KBM-7 (cell line): ENCODE measurements at regions not wholly inside any gene's neighbourhood (a gene's known extent, or its start where the extent isn't known, plus 50 kb on each side); places are given as distances from the start of the nearest gene placed in this dataset.

Source experiments
- DNase-seq: peaks from one replicate; pipeline ENCODE4 v3.0.0-alpha.2; 2015
- in situ Hi-C: fragments of 300-500 bp; cut with MboI; formaldehyde crosslinking; loops from 2 replicates; pipeline ENCODE4 v1.14.3; 2020; ENCODE audit warnings: low sequenced_read_pairs, low pct_unique_long_range_greater_than_20kb, mixed read lengths

DNA sequence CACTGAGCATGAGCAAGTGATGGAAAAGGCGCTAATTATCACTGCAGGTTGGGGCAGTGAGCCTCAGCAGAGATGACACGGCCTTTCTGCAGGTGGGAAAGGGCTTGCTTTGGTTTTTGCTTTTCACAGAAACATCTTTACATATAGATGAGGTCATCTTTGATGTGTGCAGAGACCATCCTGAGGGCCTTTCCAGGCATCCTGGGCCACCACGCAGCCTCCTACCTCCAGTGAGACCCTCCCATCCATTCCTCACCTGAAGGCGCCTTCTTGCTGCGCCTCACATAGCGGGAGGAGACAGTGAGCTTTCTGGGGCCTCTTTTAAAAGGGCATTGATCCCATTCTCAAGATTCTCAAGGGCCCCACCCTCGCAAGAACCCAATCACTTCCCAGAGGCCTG is 235.3 kb upstream of the RAB6C start:
- in situ Hi-C loops, result no loop called here
- DNase-seq, result no peak

DNA sequence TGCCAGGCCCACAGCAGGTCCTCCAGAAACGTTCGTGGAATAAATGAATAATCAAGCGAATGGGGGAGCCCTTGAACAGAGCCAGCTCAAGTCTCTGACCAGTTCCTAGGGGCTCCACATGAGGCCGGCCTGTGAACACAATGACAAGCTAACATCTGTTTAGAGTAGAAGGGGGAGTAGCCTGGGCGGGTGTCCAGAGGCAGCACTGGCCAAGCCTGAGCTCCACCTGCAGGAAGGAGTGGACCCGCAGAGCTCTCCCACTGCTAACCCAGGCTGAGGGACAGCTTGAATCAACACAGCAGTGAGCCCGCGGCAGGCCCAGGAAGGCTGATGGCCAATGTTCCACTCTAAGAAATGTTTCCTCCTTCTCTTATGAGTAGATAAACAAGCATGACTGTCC is 234.8 kb upstream of the RAB6C start:
- in situ Hi-C loops, result no loop called here
- no peak for DNase-seq

DNA sequence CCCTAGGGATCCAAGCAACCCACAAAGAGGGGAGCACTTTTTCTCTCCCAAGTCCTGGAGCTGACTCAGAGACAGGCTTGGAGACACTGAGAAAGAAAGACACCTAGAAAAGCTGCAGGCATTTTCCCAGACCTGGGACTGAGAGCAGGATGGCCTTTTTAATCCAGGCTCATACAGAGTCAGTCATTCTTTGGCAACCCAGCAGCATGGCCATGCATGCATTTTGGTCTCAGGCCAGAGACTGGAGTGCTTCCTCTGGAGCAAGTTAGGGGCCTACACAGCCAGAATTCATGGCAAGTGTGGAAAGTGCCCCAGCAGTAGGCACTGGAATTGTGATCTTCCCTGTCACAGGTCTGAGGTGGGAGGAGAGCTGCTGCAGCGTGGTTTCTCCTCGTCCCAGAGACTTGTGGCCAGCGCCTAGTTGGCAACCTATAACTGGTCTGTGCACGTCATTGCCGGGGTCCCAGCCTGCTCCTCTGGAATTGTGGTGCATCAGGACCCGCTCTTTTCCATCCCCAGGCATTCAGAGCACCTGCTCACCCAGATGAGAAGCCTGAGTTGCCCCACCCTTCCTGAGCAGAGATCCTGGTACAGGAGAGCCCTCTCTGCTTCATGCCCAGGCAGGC is 231.9 kb upstream of the RAB6C start:
- in situ Hi-C loops, result no loop called here
- DNase-seq, result no peak

DNA sequence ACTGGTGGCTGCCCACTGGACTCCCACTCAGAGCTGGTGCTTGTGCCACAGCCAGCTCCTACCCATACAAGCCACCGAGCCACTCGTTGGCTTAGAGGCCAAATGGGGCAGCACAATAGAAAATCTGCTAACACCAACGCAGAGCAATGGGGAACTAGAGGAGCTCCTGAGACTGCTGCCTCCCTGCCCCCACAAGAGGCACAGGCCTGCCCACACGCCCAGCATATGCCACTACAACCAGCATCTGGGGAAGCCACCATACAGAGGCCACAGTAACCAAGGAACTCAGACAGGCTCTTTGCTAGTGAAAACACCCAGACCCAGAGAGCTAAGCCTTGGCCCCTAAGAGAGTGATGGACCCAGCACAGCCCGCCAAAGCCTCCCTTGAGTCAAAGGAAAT is 231.2 kb upstream of the RAB6C start:
- DNase-seq, result no peak
- in situ Hi-C loops, result no loop called here

DNA sequence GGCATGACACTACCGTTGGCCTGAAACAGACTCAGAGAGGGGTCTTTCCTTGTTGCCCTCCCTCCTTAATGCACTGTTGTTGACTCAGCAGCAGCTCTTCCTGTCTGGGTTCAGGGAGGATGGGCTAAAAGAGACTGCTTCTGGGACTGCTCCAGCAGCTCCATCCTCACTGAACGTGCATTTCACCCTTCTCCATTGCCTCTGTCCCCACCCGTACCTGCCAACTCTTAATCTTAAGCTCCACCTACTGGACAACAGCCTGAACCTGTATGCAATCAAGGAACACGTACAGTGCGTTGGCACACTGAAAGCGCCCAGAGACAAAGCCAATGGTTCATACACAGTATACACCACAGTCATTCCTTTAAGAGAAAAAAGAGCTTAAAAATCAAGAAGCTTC is 230.8 kb upstream of the RAB6C start:
- peak; percentile 8 for DNase-seq
- in situ Hi-C loops, result no loop called here

DNA sequence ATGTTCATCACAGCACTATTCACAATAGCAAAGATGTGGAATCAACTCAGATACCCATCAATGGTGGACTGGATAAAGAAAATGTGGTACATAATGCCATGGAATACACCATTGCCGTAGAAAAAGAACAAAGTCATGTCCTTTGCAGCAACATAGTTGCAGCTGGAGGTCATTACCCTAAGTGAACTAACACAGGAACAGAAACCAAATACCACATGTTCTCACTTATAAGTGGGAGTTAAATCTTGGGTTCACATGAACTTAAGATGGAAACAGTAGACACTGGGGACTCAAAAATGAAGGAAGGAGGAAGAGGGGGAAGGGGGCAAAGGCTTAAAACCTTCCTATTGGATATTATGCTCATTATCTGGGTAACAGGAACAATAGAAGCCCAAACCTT is 228.1 kb upstream of the RAB6C start:
- in situ Hi-C loops, result no loop called here
- DNase-seq, result no peak

DNA sequence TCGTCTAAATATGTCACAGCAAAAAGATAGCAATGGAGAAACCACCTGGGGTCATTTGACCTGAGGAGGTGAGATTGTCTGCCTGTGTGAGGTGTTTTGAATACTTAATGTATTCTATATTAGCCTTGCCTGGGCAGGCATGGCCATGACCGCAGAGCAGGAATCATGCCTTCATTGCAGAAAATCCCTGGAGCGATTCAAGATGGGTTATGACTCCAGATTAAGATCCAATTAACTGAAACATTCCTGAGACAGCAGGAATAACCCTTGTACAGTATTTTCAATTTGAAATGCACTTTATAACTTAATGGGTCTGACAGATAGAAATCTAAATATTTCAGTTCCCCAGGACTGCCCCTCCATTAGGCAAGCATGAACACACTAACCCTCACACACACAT is 227.3 kb upstream of the RAB6C start:
- in situ Hi-C loops, result no loop called here
- DNase-seq, result no peak

DNA sequence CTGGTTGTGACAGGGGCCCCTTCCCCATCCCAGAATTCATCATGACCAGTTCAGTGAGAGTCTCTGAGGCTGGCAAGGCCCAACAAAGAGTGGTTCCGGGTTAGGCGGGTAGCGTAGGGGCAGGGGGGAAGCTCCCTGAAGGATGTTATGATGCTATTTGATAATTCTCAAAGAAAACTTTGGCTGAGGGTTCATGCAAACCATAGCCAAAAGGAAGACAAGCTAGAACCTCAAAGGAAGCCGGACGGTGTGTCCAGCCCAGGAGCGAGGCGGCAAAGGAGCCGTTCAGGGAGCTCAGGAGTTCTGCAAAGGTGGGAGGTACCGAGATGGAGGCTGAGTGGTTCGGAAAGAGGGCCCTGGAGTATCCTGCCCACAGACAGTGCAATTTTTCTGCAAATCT is 226.8 kb upstream of the RAB6C start:
- in situ Hi-C loops, result no loop called here

DNA sequence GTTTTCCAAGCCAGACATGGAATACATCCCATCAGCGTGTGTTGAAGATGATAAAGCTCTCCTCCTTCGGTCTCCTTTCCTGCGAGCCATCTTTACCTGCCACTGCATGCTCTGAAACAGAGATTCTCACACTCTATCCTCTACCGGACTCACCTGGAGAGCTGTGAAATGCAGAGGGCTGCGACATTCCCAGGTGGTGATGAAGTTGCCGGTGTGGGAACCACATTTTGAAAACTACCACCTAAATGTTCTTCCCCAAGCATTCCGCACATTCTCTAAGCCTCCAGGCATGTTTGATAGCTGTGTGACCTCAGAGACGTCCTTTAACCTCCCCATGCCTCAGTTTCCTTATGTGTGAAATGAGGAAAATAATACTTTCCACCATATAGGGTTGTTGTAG is 226.2 kb upstream of the RAB6C start:
- DNase-seq, result no peak
- in situ Hi-C loops, result no loop called here

More for the DNA sequence above, 226.8 kb upstream of the RAB6C start:
- no peak for DNase-seq

DNA sequence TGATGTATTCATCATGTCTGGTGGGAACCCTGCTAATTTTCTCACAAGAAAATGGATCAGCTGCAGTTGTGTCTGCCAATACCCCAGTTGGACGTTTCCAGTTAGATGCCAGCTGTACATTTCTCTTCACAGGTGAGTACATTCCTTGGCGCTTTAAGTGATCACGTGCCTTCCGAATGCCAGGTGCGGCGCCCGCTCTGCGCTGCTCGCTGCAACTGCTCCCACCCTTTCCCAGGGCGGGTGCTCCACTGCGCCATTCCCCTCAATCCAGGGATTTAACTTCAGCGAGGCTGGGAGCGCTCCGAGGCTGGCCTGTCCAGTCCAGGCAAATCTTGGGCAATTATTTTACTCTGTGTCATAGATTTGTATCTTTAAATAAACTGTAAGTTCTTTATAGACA is 225.0 kb upstream of the RAB6C start:
- DNase-seq, result no peak
- in situ Hi-C loops, result no loop called here

DNA sequence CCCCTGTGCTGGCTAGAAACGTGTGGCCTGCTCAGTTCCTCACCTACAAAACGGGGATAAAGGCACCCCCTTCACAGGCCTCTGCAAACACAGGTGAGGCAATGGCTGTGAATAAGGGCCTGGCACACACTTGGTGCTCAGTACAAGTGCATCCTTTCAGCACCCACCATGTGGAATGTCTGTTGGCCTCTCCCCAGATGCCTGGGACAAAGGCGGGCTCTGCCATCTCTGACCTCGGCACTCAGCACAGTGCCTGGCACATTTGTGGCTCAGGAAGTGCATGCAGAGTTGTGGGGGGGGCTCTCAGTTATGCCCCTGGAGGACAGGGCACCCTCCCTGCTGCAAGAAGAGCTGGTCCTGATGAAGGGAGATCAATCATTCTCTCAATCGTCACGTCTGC is 224.6 kb upstream of the RAB6C start:
- DNase-seq, result no peak
- in situ Hi-C loops, result no loop called here

DNA sequence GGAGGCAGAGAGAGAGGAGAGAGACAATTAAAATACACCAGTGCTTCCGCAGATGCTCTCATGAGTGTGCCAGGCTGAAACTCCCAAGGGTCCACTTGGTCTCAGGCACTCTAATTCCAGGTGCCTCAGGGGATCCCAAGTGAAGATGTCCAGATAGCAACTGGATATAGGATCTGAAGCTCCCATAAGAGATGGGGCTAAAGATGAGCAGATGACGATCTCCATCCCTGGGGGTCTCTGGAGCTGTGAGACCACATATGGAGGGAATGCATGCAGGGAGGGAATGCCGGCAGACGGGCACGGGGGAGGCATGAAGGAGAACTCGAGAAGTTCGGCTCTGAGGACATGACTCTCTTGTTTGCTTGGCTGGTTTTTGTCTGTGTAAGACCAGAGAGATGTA is 223.7 kb upstream of the RAB6C start:
- in situ Hi-C loops, result no loop called here
- no peak for DNase-seq

DNA sequence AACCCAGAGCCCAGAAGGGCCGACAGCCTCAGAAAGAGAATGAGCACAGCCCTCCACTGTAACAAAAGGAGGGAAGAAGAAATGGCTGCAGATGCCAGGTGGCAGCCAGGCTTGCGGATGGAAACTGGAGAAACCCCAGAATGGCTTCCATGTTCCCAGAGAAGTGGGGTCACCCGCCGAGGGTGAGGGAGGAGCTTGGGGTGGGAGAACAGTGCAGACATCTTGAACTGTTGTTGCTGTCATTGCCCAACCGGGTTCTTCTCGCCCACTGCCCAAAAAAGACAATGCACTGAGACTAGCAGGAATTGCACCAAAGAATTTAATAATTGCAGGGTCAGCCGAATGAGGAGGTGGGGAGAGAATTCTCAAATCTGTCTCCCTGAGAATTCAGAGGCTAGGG is 223.2 kb upstream of the RAB6C start:
- in situ Hi-C loops, result no loop called here

DNA sequence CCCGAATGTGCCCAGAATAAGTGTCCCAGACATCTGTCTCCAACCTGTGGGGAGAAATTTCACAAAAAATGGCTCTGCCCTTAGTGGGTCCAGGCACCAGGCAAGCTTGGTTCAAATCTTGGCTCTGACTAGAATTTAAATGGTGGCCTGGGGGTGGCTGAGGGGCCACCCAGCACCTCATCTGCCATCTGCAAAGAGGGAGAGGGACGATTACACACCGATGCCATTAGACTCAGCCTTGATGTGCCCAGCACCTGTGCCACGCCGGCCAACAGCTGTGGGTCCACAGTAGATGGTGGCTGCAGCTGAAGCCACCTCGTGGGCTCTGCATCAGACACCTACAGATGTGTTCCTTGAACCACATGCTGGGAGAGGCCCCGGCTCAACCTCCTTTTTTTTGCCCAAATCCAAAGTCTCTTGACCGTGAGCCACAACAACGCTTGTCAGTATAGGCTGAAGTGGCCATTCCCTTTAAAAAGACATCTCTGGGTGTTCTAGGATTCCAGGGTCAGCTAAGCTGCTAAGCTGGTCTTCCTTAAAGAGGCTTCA is 222.0 kb upstream of the RAB6C start:
- in situ Hi-C loops, result no loop called here
- no peak for DNase-seq

More for the DNA sequence above, 223.2 kb upstream of the RAB6C start:
- DNase-seq, result no peak

DNA sequence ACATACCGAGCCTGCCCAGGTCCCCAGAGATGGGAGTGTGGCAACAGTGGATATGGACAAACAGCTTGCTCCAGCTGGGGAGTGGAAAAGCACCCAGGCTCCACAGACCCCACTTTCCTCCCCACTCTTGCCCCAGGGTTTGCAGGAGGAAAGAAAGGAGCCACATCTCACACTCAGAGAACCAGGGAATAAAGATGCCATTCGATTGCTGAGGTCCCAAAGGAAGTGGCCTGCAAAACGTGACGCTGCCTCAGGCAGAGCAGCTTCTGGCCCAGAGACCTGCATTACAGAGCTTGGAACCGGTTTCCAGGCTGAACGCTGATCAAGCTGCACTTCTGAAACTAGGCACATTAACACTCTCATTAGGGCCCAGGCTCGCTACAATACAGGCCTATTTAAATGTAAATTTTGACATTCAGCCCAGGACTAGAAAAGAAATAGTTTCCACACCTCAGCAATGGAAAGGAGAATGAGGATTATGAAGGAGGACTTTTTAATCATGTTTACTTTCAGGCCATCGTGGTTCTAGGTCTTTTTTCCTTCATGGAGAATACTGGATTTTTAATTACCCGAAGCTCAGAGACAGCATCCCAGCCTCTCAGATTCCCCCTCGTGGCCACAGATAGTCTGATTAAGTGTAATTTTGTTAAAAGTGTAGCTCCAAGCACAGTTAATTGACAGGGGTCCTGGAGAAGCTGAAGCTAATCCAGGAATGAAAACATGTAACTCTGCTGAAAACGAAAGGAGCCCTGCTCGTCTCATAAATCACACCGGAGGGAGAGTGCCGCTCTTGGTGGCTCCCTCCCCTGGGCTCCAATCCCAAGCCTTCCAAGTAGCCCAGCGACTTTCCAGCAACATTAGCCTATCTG is 221.3 kb upstream of the RAB6C start:
- in situ Hi-C loops, result no loop called here
- DNase-seq, result no peak

DNA sequence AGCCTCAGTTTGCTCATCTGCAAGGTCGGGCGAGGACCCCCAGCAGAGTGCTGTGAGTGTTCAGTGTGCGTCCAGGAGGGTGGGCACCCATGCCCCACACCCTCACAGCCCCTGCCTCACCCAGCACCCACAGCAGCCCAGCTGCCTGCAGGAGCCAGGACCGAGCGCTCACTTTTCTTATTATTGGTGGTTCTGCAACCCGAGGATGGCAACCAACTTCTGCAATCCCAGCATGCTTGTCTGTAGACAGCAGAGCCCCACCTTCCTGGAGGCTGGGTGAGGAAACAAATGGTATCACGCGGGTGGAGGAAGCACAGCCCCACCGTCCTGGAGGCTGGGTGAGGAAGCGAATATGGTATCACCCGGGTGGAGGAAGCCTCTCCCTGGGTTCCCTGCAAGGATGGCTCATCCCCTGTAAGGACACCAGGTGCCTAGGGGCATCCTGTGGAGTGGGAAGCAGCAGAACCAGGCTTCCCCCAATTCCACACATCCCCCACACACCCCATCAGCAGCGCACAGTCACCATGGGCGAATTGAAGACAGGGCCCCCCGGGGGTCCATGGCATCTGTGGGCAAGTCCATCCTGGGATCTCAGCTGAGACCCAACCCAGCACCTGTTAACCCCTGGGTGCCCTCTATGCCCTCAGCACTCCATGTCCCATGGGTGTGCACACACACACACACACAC is 220.5 kb upstream of the RAB6C start:
- DNase-seq, result peak; percentile 1
- in situ Hi-C loops, result no loop called here

DNA sequence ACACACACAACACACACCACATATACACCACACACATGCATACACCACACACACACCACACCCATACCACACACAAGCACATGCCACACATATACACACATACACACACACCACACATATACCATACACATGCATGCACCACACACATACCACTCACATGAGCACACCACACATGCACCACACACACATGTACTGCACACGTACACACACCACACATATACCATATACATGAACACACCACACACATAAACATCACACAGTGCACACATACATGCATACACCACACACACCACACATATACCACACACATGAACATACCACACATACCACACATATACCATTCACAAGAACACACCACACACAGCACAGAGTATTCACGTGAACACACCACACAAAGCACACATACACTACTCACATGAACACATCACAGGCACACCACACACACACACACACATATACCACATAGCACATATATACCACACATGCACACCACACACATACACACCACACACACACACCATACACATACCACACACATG is 219.9 kb upstream of the RAB6C start:
- in situ Hi-C loops, result no loop called here

DNA sequence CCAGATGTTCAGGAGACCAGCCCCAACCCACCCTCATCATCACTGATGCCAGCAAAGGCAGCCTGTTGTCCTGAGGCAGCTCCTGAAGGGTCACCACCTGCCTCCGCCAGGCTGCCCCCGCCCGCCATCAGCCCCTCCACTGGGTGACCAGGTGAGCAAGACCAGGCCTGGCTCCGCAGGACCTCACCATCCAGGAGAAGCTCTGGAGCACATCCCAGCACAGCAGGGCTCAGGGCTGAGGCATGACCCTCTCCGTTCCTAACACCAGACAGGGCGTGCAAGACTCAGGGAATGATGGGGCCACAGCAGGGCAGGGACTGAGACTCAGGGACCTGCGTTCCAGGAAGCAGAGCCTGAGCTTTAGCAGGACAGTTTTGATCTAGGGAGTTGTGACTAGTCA is 218.8 kb upstream of the RAB6C start:
- in situ Hi-C loops, result no loop called here
- DNase-seq, result no peak

More for the DNA sequence above, 219.9 kb upstream of the RAB6C start:
- no peak for DNase-seq

DNA sequence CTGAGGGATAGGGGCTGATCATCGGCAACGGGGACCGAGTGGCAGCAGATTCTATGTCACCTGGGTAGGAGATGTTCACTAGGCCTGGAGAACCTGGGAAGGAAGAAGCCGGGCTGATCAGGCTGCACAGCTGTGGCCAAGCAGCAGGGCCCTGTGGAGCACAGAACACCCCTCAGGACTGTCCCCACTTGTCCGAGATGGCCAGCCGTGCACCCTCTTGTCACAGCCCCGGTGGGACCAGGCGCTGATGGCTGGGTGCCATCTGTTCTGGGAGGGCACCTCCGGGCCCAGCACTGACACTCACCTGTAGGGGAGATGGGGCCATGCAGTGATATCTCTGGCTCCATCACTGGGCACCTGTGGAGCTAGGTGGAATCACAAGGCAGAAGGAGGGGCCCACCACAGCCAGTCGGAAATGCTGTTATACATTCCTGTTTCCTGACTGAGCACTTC is 217.9 kb upstream of the RAB6C start:
- in situ Hi-C loops, result no loop called here
- DNase-seq, result no peak
